ENCODE measurements at regions not wholly inside any gene's neighbourhood (a gene's known extent, or its start where the extent isn't known, plus 50 kb on each side); places are given as distances from the start of the nearest gene placed in this dataset.

DNA sequence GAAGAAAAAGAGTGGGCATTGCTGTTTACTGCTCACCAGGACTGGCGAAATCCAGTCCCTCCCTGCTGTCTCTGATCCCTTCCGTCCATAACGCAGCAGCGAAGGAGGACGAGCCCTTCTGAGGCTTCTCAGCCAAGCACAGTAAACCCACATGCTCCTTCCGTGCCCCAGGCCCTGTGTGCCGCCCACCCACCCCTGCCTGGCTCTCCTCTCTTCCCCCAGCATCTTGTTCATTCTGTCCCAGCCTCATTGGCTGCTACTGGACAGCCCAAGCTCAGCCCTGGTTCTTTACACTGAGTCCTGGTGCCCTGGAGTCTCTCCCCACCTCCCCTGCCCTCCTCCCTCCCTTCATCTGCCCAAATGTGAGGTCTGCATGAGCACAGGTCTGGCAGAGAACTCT is 559.7 kb downstream of the BRD1 start:
- TF ChIP-seq, protein P1, sequence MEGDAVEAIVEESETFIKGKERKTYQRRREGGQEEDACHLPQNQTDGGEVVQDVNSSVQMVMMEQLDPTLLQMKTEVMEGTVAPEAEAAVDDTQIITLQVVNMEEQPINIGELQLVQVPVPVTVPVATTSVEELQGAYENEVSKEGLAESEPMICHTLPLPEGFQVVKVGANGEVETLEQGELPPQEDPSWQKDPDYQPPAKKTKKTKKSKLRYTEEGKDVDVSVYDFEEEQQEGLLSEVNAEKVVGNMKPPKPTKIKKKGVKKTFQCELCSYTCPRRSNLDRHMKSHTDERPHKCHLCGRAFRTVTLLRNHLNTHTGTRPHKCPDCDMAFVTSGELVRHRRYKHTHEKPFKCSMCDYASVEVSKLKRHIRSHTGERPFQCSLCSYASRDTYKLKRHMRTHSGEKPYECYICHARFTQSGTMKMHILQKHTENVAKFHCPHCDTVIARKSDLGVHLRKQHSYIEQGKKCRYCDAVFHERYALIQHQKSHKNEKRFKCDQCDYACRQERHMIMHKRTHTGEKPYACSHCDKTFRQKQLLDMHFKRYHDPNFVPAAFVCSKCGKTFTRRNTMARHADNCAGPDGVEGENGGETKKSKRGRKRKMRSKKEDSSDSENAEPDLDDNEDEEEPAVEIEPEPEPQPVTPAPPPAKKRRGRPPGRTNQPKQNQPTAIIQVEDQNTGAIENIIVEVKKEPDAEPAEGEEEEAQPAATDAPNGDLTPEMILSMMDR (IDR thresholded peaks at IDR 0.05) = no peak
- no peak for TF ChIP-seq EZH2 (IDR thresholded peaks at IDR 0.05; ENCODE audit: borderline replicate concordance, insufficient read depth, low read depth, low read length, poor library complexity, severe bottlenecking)
